GM12891 (cell line): ENCODE measurements at regions not wholly inside any gene's neighbourhood (a gene's known extent, or its start where the extent isn't known, plus 50 kb on each side); places are given as distances from the start of the nearest gene placed in this dataset.

ENCODE experiments used
- DNase-seq: peaks from one replicate; pipeline ENCODE4 v3.0.0; 2011; ENCODE audit warnings: low spot score; ENCODE audit not compliant: insufficient read length
- FAIRE-seq: peaks from 2 replicates; lab custom pipeline; 2011; peaks lifted over from hg19 to GRCh38; lab: Jason Lieb, UNC
- PAX5 ChIP-seq: IDR thresholded peaks from 2 replicates; pipeline ENCODE4 v1.6.1; 2011; ENCODE audit warnings: low read length, moderate library complexity, mild to moderate bottlenecking; ENCODE audit not compliant: insufficient read depth, severe bottlenecking
- POLR2A ChIP-seq: IDR thresholded peaks from 2 replicates; pipeline ENCODE4 v1.6.1; 2011; ENCODE audit warnings: low read depth, low read length, control low read depth
- POLR2AphosphoS5 ChIP-seq: IDR thresholded peaks from 2 replicates; pipeline ENCODE4 v1.6.1; 2011; ENCODE audit warnings: low read depth, low read length, control low read depth
- POU2F2 ChIP-seq: IDR thresholded peaks from 2 replicates; pipeline ENCODE4 v1.6.1; 2011; ENCODE audit warnings: low read depth, mild to moderate bottlenecking, control low read depth, low read length, moderate library complexity
- SPI1 ChIP-seq: IDR thresholded peaks from 2 replicates; pipeline ENCODE4 v1.6.1; 2011; ENCODE audit warnings: low read depth, low read length, control low read depth
- TAF1 ChIP-seq: IDR thresholded peaks from 2 replicates; pipeline ENCODE4 v1.6.1; 2011; ENCODE audit warnings: low read depth, low read length, control low read depth

GRCh38 chr9:81058782-81059181 is 630.6 kb downstream of the TLE1 start:
- FAIRE-seq (no peak), DNase-seq (no peak)
- no peak for TF ChIP-seq POLR2AphosphoS5
- TF ChIP-seq POU2F2 = no peak
- TF ChIP-seq PAX5 = no peak
- TF ChIP-seq SPI1 = no peak
- no peak for TF ChIP-seq TAF1
- no peak for TF ChIP-seq POLR2A

DNA sequence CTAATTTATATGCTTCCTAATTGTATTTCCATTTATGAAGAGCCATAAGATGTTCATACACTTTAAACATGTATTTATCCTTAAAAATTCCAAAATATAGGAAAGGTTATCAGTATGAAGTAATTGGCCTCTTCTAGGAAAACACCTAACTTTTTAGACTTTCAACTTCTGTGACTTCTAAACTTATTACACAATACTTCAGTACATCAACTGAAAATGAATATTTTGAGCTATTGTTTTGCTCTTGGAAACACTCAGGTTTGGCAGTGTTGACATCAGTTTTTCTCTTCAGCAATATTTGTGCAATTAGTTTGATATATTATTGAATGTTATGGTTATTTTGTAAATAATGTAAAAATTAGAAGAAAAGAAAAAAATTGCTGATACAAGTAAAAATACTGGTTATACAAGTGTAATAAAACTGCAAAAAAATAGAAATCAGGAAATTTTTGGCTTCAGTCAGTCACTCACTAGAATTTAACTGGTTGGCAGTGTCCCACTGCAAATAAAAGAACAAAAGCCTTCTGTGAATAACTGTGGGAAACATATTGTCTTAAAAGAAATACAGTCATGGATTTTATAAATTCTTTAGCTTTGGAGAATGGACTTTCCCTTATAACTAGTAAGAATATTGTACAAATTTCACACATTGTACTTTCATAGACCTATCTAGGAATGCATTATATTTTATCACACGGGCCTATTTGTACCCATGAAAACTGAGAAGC is 635.9 kb downstream of the TLE1 start:
- no peak for TF ChIP-seq POLR2AphosphoS5
- no peak for TF ChIP-seq TAF1
- no peak for TF ChIP-seq PAX5
- TF ChIP-seq POLR2A = no peak
- no peak for TF ChIP-seq SPI1
- no peak for TF ChIP-seq POU2F2
- DNase-seq = no peak
- FAIRE-seq = no peak

DNA sequence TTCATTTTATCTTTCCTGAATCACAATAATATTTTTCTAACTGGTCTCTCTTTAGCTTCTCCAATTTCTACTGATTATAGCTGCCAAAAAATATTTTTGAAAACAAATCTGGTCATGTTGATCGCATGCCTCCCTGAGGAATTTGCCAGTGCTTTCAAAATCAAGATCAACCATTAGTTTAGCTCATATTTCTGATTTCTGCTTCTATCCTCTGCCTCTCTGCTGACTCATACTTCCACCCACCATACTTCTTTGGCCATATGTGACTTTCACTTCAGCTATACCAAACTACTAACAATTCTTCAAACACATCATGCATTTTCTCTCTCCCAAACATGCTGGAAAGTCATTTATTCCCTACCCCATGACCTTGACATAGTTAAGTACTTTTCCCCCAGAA is 636.5 kb downstream of the TLE1 start:
- no peak for TF ChIP-seq POU2F2
- no peak for TF ChIP-seq POLR2A
- no peak for TF ChIP-seq PAX5
- no peak for TF ChIP-seq TAF1
- TF ChIP-seq POLR2AphosphoS5 = no peak
- TF ChIP-seq SPI1 = no peak
- FAIRE-seq (no peak), DNase-seq (no peak)

- TF ChIP-seq POLR2AphosphoS5 (no peak), POLR2A (no peak)
- FAIRE-seq = no peak
- DNase-seq = no peak
These were observed 642.1 kb downstream of the TLE1 start for GRCh38 chr9:81047280-81047679.

DNA sequence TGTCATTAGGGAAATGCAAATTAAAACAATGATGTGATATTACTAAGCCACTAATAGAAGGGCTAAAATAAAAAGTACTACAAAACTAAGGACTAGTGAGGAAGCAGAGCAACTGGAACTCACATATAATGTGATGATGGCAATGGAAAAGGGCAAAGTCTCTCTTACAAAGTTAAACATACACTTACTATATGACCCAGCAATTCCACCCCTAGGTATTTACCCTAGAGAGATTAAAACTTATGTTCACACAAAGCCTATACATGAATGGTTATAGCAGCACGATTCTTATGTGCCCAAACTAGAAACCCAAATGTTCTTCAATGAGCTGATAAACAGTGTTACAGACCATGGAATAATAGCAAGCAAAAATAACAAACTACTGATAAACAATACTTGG is 643.7 kb downstream of the TLE1 start:
- TF ChIP-seq POLR2A = no peak
- no peak for TF ChIP-seq POLR2AphosphoS5
- no peak for TF ChIP-seq POU2F2
- TF ChIP-seq SPI1 = no peak
- no peak for FAIRE-seq
- DNase-seq = no peak

DNA sequence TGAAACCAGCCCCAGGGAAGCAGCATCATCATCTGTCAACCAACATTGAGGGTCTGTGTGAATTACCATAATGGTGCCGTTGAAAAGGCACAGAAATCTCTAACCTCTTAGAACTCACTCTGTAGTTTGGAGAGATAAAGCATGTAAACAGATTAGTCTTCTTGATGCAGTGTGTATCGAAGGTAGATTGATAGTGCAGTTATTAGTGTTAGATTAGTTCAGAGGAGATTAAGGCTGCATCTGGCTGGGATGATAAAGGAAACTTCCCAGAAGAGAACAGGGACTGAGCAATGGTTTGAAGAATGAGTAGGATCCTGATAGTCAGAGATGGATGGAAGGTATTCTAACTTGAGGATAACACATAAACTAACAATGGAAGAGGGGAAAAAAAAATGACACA is 651.5 kb downstream of the TLE1 start:
- TF ChIP-seq POLR2AphosphoS5 (no peak), PAX5 (no peak), TAF1 (no peak), SPI1 (no peak), POLR2A (no peak), POU2F2 (no peak)
- DNase-seq = no peak
- FAIRE-seq = no peak

GRCh38 chr9:81035601-81036000 is 653.7 kb downstream of the TLE1 start:
- FAIRE-seq (no peak), DNase-seq (no peak)
- no peak for TF ChIP-seq SPI1
- no peak for TF ChIP-seq POLR2AphosphoS5
- no peak for TF ChIP-seq POU2F2
- TF ChIP-seq POLR2A = no peak
- TF ChIP-seq PAX5 = no peak
- no peak for TF ChIP-seq TAF1

- TF ChIP-seq POLR2AphosphoS5 (no peak), SPI1 (no peak), PAX5 (no peak), POLR2A (no peak), TAF1 (no peak), POU2F2 (no peak)
- FAIRE-seq = no peak
- no peak for DNase-seq
These were observed 654.2 kb downstream of the TLE1 start for GRCh38 chr9:81035171-81035570.

GRCh38 chr9:81032831-81033230 is 656.5 kb downstream of the TLE1 start:
- DNase-seq (no peak), FAIRE-seq (no peak)
- TF ChIP-seq SPI1 = no peak
- no peak for TF ChIP-seq PAX5
- no peak for TF ChIP-seq POLR2AphosphoS5
- TF ChIP-seq TAF1 = no peak
- no peak for TF ChIP-seq POLR2A
- TF ChIP-seq POU2F2 = no peak
